T1000 (cell line): ENCODE measurements at regions not wholly inside any gene's neighbourhood (a gene's known extent, or its start where the extent isn't known, plus 50 kb on each side); places are given as distances from the start of the nearest gene placed in this dataset.
"Not testable (repeated sequence)": the region's sequence is repeated elsewhere in the genome, so short reads cannot be mapped to it uniquely, and the experiment has no call there.

Source experiments
- DNase-seq: peaks from one replicate; lab custom pipeline; 2025; ENCODE audit warnings: mixed read lengths; lab: John Stamatoyannopoulos, UW

- DNase-seq: peak; percentile 99
Measured at GRCh38 chr4:3955321-3956164, 189.4 kb downstream of the ADRA2C start.

GRCh38 chr4:3956165-3956867, 190.1 kb downstream of the ADRA2C start:
- not testable (repeated sequence) for DNase-seq

DNA sequence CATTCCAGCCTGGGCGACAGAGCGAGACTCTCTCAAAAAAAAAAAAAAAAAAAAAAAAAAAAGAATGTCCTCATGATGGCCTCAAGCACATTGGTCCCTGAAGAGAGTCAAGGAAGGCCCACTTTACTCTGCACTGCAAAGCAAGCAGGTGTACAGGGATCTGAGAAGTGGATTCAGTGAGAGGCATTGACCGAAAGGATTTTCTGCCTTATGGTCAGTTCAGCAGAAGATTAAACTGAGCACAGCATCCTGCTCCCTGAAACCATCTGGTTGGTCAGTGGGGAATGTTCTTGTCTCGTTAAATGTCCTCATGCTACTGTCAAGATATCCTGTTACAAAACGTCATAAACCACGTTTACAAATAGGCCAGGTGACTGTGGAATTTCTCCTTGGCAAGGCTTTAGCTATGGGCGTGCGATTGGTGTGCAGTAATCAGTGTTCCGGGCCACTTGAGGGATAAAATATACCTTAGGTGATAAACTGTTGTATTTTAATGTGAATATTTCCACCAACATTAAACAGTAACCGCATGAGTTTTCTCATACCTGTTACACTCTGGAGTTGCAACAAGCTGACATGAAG, 195.0 kb downstream of the ADRA2C start:
- not testable (repeated sequence) for DNase-seq

DNA sequence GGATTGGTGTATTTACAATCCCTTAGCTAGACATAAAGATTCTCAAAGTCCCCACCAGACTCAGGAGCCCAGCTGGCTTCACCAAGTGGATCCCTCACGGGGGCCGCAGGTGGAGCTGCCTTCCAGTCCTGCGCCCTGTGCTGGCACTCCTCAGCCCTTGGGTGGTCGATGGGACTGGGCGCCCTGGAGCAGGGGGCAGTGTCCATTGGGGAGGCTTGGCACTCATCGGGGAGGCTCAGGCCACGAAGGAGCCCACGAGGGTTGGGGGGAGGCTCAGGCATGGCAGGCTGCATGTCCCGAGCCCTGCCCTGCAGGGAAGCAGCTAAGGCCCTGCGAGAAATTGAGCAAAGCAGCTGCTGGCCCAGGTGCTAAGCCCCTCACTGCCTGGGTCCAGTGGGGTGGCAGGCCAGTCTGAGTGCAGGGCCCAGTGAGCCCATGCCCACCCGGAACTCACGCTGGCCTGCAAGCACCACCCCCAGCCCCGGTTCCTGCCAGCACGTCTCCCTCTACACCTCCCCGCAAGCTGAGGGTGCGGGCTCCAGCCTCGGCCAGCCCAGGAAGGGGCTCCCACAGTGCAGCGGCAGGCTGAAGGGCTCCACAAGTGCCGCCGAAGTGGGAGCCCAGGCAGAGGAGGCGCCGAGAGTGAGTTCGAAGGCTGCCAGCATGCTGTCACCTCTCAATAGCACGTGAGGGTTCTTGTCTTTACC, 198.5 kb downstream of the ADRA2C start:
- DNase-seq: not testable (repeated sequence)

DNA sequence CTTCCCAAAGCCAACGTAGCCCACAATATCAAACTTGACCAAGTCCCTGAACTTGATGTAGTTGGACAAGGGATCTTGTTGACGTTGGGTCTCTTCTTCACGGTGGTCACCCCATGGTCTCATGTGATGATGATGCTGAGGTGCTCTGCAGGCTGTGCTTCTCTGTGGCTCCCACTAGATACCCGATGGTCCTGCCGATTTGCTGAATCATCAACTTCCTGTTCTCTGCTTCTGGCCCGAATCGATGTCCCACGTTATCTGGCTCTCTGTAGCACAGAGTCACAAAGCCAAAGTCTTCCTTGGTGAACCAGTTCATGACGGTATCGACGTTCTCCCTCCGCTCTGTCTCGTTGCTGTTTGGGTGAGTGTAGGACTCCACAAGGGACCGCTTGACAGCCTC, 201.0 kb downstream of the ADRA2C start:
- DNase-seq: not testable (repeated sequence)

DNA sequence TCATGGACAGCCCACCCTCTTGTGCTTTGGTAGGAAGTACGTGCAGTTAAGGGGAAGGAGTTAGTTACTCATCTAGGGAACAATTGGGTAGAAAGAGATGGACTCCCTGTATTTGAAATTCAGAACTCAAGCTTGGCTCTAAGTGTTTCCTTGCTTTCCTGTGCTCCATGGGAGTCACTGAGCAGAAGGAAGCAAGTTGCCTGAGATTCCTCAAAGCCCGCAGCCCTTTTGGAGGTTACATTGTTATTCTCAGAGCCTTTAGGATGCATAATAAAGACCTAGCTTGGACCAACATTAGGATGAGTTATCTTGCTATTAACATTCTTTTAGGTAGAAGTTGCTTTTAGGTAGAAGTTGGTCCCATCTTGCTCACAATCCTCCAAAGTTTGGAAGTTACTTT, 206.4 kb downstream of the ADRA2C start:
- DNase-seq: not testable (repeated sequence)

DNA sequence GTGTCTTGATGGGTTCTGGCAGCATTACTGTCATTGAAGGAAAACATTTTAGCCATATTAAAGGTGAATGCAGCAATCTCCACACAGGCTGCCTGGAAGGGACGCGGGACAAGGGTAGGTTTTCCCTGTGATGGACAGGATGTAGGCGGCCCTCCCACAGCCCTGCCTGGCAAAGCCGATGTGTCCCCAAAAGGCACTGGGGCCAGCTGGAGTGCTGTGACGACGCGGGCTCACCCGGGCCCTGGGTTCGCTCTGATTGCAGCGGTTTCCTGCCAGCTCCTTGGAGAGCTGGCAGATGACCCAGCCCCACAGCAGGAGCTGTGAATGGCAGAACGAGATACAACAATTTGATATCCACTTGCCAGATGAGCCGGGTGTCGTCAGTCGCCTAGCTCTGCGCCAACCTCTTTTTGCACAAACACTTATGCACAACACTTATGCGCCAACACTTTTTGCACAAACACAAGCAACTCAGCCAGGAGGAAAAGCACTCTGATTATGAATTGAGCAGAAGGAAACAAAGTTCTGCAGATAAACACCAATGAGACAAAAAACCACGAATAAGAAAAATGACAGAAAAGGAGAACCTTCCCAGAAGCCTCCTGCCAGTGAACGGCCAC, 207.5 kb downstream of the ADRA2C start:
- DNase-seq: not testable (repeated sequence)

DNA sequence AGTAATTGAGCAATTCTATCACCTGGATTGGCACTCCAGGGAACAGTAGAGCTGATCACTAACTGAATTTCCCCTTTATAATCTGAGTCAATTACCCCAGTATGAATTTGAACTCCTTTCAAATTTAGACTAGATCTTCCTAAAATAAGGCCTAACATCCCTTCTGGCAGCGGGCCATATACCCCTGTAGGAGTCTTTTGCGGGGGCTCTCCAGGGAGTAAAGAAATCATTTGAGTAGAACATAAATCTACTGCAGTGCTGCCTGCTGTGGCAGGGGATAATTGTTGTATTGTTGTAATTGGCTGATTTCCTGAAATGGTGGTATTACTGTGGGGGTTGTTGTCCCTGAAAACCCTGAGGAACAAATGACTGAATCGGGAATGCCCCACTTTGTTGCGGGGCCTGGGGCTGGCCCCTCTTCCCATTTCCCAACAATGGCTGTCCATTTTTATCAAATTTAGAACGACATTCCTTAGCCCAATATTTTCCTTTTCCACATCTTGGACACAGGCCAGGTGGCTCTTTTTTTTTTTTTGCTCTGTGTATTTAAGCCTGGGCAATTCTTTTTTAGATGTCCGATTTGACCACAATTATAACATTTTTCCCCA, 217.4 kb downstream of the ADRA2C start:
- not testable (repeated sequence) for DNase-seq

DNA sequence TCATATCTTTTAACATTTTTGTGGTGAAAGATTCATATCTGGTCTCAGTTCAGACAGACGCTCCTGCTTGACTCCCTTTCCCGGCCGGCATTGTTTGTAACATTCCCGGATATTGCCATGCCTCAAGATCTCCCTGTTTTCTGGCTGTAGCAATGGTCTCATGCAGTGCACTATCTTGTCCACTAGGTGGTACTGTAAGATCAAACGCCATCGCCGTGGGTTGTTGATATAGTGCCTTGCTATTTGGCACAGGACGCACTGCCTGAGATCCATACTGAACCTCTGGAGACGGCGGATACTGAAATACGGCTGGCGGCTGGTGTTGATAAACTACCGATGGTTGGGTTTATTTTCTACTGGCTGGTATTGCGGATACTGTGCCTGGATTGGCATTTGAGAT, 218.6 kb downstream of the ADRA2C start:
- DNase-seq: not testable (repeated sequence)

DNA sequence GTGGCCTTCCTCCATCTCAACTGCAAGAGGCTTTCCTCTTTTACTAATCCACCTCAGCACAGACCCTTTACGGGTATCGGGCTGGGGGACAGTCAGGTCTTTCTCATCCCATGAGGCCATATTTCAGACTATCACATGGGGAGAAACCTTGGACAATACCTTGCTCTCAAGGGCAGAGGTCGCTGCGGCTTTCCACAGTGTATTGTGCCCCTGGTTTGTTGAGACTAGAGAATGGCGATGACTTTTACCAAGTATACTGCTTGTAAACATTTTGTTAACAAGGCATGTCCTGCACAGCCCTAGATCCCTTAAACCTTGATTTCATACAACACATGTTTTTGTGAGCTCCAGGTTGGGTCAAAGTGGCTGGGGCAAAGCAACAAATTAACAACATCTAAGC, 220.2 kb downstream of the ADRA2C start:
- DNase-seq: not testable (repeated sequence)

- not testable (repeated sequence) for DNase-seq
Measured at GRCh38 chr4:3997386-3997785, 229.3 kb downstream of the OTOP1 start.

- not testable (repeated sequence) for DNase-seq
Measured at GRCh38 chr4:4004036-4004435, 222.7 kb downstream of the OTOP1 start.

- DNase-seq: not testable (repeated sequence)
Measured at GRCh38 chr4:4004702-4005101, 222.0 kb downstream of the OTOP1 start.

DNA sequence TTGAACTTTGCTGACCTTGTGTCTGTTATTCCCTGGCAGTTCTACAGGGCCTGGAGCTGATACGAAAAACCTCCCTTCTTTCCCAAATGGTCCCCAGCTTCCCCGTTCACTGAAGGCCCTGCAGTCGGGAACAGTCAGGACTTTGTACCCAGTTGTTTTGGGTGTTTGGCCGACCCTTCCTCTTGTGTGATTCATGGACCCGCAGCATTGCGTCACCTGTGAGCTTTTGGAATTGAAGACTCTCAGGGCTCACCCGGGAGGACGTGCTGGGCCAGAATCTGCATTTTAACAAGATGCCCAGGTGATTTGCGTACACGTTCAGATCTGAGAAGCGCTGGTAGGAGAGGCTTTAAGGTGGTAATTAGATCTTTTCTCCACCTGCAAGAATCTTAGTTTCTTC, 220.4 kb downstream of the OTOP1 start:
- not testable (repeated sequence) for DNase-seq

- DNase-seq: not testable (repeated sequence)
Measured at GRCh38 chr4:4019071-4019470, 207.7 kb downstream of the OTOP1 start.

- DNase-seq: not testable (repeated sequence)
Measured at GRCh38 chr4:4021161-4021560, 205.6 kb downstream of the OTOP1 start.

DNA sequence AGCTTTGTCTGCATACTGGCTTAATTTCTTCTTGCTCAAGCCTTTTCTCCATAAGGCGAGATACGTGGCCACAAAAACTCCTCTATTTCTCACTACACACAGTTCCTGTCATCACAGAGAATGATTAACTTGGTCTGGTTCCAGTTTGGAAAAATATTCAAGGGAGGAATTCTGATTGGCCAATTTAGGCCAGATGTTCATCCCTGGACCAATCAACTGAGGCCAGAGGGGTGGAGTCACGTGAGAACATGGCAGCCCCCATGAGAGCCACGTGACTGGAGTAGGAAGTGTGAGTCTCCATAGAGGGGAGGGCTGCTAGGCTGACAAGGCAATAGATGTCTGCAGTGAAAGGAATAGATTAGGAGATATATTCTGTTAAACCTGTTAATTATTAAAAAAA, 200.0 kb downstream of the OTOP1 start:
- not testable (repeated sequence) for DNase-seq

- DNase-seq: not testable (repeated sequence)
Measured at GRCh38 chr4:4028752-4029151, 198.0 kb downstream of the OTOP1 start.

- not testable (repeated sequence) for DNase-seq
Measured at GRCh38 chr4:4030509-4030908, 196.2 kb downstream of the OTOP1 start.

GRCh38 chr4:4031446-4032135, 195.1 kb downstream of the OTOP1 start:
- DNase-seq: not testable (repeated sequence)
